ENCODE measurements at regions not wholly inside any gene's neighbourhood (a gene's known extent, or its start where the extent isn't known, plus 50 kb on each side); places are given as distances from the start of the nearest gene placed in this dataset.
"Not testable (repeated sequence)": the region's sequence is repeated elsewhere in the genome, so short reads cannot be mapped to it uniquely, and the experiment has no call there.

DNA sequence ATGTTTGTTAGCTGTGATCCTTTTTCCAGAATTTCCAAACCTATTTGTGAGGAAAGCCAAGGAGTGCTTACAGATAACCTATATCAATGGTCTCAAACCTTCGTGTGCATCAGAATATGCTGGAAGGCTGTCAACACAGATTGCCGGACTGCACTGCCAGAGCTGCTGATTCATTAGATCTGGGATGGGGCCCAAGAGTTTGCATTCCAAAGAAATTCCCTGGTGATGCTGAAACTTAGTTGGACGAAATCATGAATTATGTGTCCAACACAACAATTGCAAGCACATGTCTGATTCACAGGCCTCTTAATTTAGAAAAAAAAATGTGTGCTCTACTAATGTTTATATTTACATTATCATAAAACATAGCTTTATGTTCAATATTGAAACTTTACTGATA lies 544.0 kb upstream of the AMOT start:
- no peak for DNase-seq (ENCODE audit: low spot score)
- no TSS peak for BruUV-seq (replicated peaks)
- no peak for ATAC-seq

DNA sequence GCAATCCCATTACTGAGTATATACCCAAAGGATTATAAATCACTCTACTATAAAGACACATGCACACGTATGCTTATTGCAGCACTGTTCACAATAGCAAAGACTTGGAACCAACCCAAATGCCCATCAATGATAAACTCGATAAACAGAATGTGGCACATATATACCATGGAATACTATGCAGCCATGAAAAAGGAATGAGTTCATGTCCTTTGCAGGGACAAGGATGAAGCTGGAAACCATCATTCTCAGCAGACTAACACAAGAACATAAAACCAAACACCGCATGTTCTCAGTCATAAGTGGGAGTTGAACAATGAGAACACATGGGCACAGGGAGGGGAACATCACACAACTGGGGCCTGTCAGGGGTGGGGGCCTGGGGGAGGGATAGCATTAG lies 532.8 kb upstream of the AMOT start:
- H3K27ac ChIP-seq (ENCODE audit: extremely low read length, insufficient read depth, low read length); H3K9ac ChIP-seq (ENCODE audit: insufficient read depth, low read depth, low read length); H3K79me2 ChIP-seq (ENCODE audit: insufficient read depth, low read length); intact Hi-C loops (cut with micrococcal nuclease; ENCODE audit: unreplicated experiment); in situ Hi-C loops (cut with HindIII; ENCODE audit: extremely low pct_ligation_motif_present, low pct_unique_long_range_greater_than_20kb); H3K4me3 ChIP-seq (replicated peaks in 1 of 3; ENCODE audit: insufficient read depth in 1 of 3, low read depth in 2 of 3, low read length in 3 of 3); H2AFZ ChIP-seq (ENCODE audit: low read length); H3K4me1 ChIP-seq (ENCODE audit: insufficient read depth, low read length); H3K36me3 ChIP-seq (replicated peaks in 1 of 2; ENCODE audit: control insufficient read depth in 1 of 2, insufficient read depth in 2 of 2, low read length in 2 of 2); POLR2A ChIA-PET; CTCF ChIA-PET (ENCODE audit: low intra/inter-chr PET ratio, low total read pairs); DNase-seq (ENCODE audit: low spot score); H3K9me3 ChIP-seq (ENCODE audit: low read length); BruUV-seq (replicated peaks); H3K27me3 ChIP-seq (ENCODE audit: control insufficient read depth in 1 of 2, insufficient read depth in 2 of 2, low read length in 2 of 2); FAIRE-seq; H3K4me2 ChIP-seq (ENCODE audit: low read depth, low read length); ATAC-seq; H4K20me1 ChIP-seq (ENCODE audit: insufficient read depth, low read length): not testable (repeated sequence)
- 45% methylated on average over 2 of the region's 3 CpGs for WGBS (ENCODE audit: low lambda C conversion rate)

More for the DNA sequence above, 544.0 kb upstream of the AMOT start:
- in situ Hi-C loops (cut with HindIII; ENCODE audit: extremely low pct_ligation_motif_present, low pct_unique_long_range_greater_than_20kb) (no loop called here), intact Hi-C loops (cut with micrococcal nuclease; ENCODE audit: unreplicated experiment) (no loop called here)
- Histone ChIP-seq H3K27me3 (ENCODE audit: control insufficient read depth in 1 of 2, insufficient read depth in 2 of 2, low read length in 2 of 2) (no peaks in the 10 kb centered on the region), H3K4me3 (replicated peaks in 1 of 3; ENCODE audit: insufficient read depth in 1 of 3, low read depth in 2 of 3, low read length in 3 of 3) (no peak overlapping the region), H3K9me3 (ENCODE audit: low read length) (no peaks in the 10 kb centered on the region), H3K4me2 (ENCODE audit: low read depth, low read length) (no peak overlapping the region), H3K79me2 (ENCODE audit: insufficient read depth, low read length) (no peaks in the 10 kb centered on the region), H3K4me1 (ENCODE audit: insufficient read depth, low read length) (no peaks in the 10 kb centered on the region), H3K36me3 (replicated peaks in 1 of 2; ENCODE audit: control insufficient read depth in 1 of 2, insufficient read depth in 2 of 2, low read length in 2 of 2) (no peaks in the 10 kb centered on the region), H2AFZ (ENCODE audit: low read length) (no peak overlapping the region), H3K9ac (ENCODE audit: insufficient read depth, low read depth, low read length) (no peak overlapping the region), H3K27ac (ENCODE audit: extremely low read length, insufficient read depth, low read length) (no peak overlapping the region), H4K20me1 (ENCODE audit: insufficient read depth, low read length) (no peaks in the 10 kb centered on the region)
- CTCF ChIA-PET (ENCODE audit: low intra/inter-chr PET ratio, low total read pairs) = no interaction called here
- 0% methylated on average over 3 of the region's 3 CpGs for WGBS (ENCODE audit: low lambda C conversion rate)
- TF ChIP-seq KAT8 (CRISPR knock-in tag; IDR thresholded peaks at IDR 0.05) (no peak), SCMH1 (CRISPR knock-in tag; IDR thresholded peaks at IDR 0.05; ENCODE audit: borderline replicate concordance) (no peak), SYNCRIP (IDR thresholded peaks at IDR 0.05; ENCODE audit: insufficient read depth, low read depth, low read length) (no peak), ZSCAN21 (CRISPR knock-in tag; IDR thresholded peaks at IDR 0.05; ENCODE audit: borderline replicate concordance) (no peak), ZNF569 (CRISPR knock-in tag; IDR thresholded peaks at IDR 0.05; ENCODE audit: borderline replicate concordance) (no peak)
- TF ChIP-seq, protein P1, sequence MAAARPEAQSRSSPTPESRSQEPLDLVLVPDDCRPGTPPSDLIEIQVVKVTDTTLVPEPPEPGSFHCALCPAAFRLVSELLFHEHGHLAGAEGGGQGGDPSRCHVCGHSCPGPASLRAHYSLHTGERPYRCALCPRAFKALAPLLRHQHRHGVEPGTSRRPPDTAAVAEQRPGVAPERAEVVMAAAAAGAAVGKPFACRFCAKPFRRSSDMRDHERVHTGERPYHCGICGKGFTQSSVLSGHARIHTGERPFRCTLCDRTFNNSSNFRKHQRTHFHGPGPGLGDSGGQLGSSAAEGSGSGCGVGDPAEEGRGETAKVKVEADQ (CRISPR knock-in tag; IDR thresholded peaks at IDR 0.05; ENCODE audit: borderline replicate concordance) = no peak
- TF ChIP-seq, protein P2, sequence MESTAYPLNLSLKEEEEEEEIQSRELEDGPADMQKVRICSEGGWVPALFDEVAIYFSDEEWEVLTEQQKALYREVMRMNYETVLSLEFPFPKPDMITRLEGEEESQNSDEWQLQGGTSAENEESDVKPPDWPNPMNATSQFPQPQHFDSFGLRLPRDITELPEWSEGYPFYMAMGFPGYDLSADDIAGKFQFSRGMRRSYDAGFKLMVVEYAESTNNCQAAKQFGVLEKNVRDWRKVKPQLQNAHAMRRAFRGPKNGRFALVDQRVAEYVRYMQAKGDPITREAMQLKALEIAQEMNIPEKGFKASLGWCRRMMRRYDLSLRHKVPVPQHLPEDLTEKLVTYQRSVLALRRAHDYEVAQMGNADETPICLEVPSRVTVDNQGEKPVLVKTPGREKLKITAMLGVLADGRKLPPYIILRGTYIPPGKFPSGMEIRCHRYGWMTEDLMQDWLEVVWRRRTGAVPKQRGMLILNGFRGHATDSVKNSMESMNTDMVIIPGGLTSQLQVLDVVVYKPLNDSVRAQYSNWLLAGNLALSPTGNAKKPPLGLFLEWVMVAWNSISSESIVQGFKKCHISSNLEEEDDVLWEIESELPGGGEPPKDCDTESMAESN (CRISPR knock-in tag; conservative IDR thresholded peaks at IDR 0.05) = no peak
- POLR2A ChIA-PET = no interaction called here
- FAIRE-seq = no peak
